A204.1 (cell line): ENCODE measurements at regions not wholly inside any gene's neighbourhood (a gene's known extent, or its start where the extent isn't known, plus 50 kb on each side); places are given as distances from the start of the nearest gene placed in this dataset.

Source experiments
- FAIRE-seq: peaks from 2 replicates; lab custom pipeline; 2012; peaks lifted over from hg19 to GRCh38; lab: Jason Lieb, UNC

- FAIRE-seq, result no peak
Measured at GRCh38 chr1:193540511-193540910, 354.1 kb upstream of the B3GALT2 start.

GRCh38 chr1:193539731-193540459, 353.5 kb upstream of the B3GALT2 start:
- FAIRE-seq, result no peak

- FAIRE-seq, result no peak
Measured at GRCh38 chr1:193538680-193539079, 352.3 kb upstream of the B3GALT2 start.

GRCh38 chr1:193538003-193538354, 351.6 kb upstream of the B3GALT2 start:
- FAIRE-seq, result no peak

GRCh38 chr1:193537266-193538002, 351.0 kb upstream of the B3GALT2 start:
- no peak for FAIRE-seq

GRCh38 chr1:193533853-193534252, 347.4 kb upstream of the B3GALT2 start:
- no peak for FAIRE-seq

GRCh38 chr1:193525917-193526710, 339.7 kb upstream of the B3GALT2 start:
- FAIRE-seq, result no peak

- no peak for FAIRE-seq
Measured at GRCh38 chr1:193525411-193525810, 339.0 kb upstream of the B3GALT2 start.

GRCh38 chr1:193524616-193525015, 338.2 kb upstream of the B3GALT2 start:
- no peak for FAIRE-seq

- FAIRE-seq, result no peak
Measured at GRCh38 chr1:193524021-193524420, 337.6 kb upstream of the B3GALT2 start.

- no peak for FAIRE-seq
Measured at GRCh38 chr1:193520472-193520871, 334.1 kb upstream of the B3GALT2 start.

GRCh38 chr1:193519922-193520321, 333.5 kb upstream of the B3GALT2 start:
- FAIRE-seq, result no peak

- FAIRE-seq, result no peak
Measured at GRCh38 chr1:193516755-193517388, 330.5 kb upstream of the B3GALT2 start.

GRCh38 chr1:193514397-193514796, 328.0 kb upstream of the B3GALT2 start:
- no peak for FAIRE-seq

- no peak for FAIRE-seq
Measured at GRCh38 chr1:193513032-193513431, 326.6 kb upstream of the B3GALT2 start.

- FAIRE-seq, result no peak
Measured at GRCh38 chr1:193504920-193505319, 318.5 kb upstream of the B3GALT2 start.

GRCh38 chr1:193498088-193498655, 311.8 kb upstream of the B3GALT2 start:
- no peak for FAIRE-seq

GRCh38 chr1:193494368-193494767, 308.0 kb upstream of the B3GALT2 start:
- no peak for FAIRE-seq

- no peak for FAIRE-seq
Measured at GRCh38 chr1:193489191-193489590, 302.8 kb upstream of the B3GALT2 start.

GRCh38 chr1:193487722-193488121, 301.3 kb upstream of the B3GALT2 start:
- FAIRE-seq, result no peak

GRCh38 chr1:193486671-193487229, 300.3 kb upstream of the B3GALT2 start:
- FAIRE-seq, result no peak

GRCh38 chr1:193480755-193481154, 294.3 kb upstream of the B3GALT2 start:
- FAIRE-seq, result no peak
